ENCODE measurements at regions not wholly inside any gene's neighbourhood (a gene's known extent, or its start where the extent isn't known, plus 50 kb on each side); places are given as distances from the start of the nearest gene placed in this dataset.

- intact Hi-C loops (cut with micrococcal nuclease; ENCODE audit: unreplicated experiment): no loop called here
- no TSS peak for BruUV-seq (replicated peaks)
- POLR2A ChIA-PET (ENCODE audit: low non-redundant PET): no interaction called here
Measured at GRCh38 chr11:35893796-35894475, 49.9 kb upstream of the LDLRAD3 start.

More at GRCh38 chr11:35893796-35894475, 49.9 kb upstream of the LDLRAD3 start:
- Histone ChIP-seq H3K36me3 (ENCODE audit: insufficient read depth, low read length, poor library complexity, severe bottlenecking) (no peaks in the 10 kb centered on the region), H3K4me3 (ENCODE audit: low read depth, low read length, poor library complexity, severe bottlenecking) (no peak overlapping the region), H3K4me1 (ENCODE audit: insufficient read depth, low read length, poor library complexity, severe bottlenecking) (no peaks in the 10 kb centered on the region), H3K27ac (ENCODE audit: low read depth, low read length, poor library complexity, severe bottlenecking) (no peak overlapping the region), H3K27me3 (replicated peaks; ENCODE audit: insufficient read depth, low read depth, low read length, poor library complexity) (no peaks in the 10 kb centered on the region), H3K9me3 (ENCODE audit: low read depth, low read length, poor library complexity, severe bottlenecking) (no peaks in the 10 kb centered on the region)
- no peak for TF ChIP-seq CTCF (conservative IDR thresholded peaks at IDR 0.05; ENCODE audit: low read depth, low read length)
- TF ChIP-seq EZH2 (IDR thresholded peaks at IDR 0.05; ENCODE audit: borderline replicate concordance, low read depth, low read length, poor library complexity, severe bottlenecking): no peak
- CTCF ChIA-PET: interaction anchor here (0.7 kb wide), 1 partner anchor 250 kb away, joined by 5 read pairs; no protein-coding TSS in a partner anchor
- no peak for DNase-seq (ENCODE audit: low spot score)
